ENCODE measurements at regions not wholly inside any gene's neighbourhood (a gene's known extent, or its start where the extent isn't known, plus 50 kb on each side); places are given as distances from the start of the nearest gene placed in this dataset.
"Not testable (repeated sequence)": the region's sequence is repeated elsewhere in the genome, so short reads cannot be mapped to it uniquely, and the experiment has no call there.

- H2AK9ac ChIP-seq (replicated peaks; ENCODE audit: low read depth, low read length, poor library complexity); intact Hi-C loops (cut with micrococcal nuclease); H3K9ac ChIP-seq (ENCODE audit: low read depth, low read length); H2BK15ac ChIP-seq (ENCODE audit: low read depth, low read length); CTCF ChIA-PET; H3K14ac ChIP-seq (replicated peaks; ENCODE audit: low read depth, low read length); H4K8ac ChIP-seq (ENCODE audit: low read depth in 2 of 2, low read length in 2 of 2); H3K18ac ChIP-seq (ENCODE audit: low read depth, low read length); H4K20me1 ChIP-seq (ENCODE audit: insufficient read depth, low read length); DNase-seq; H3K27ac ChIP-seq (ENCODE audit: insufficient read depth, low read length); H2AK5ac ChIP-seq (ENCODE audit: low read depth, low read length); H2BK20ac ChIP-seq (ENCODE audit: low read depth, low read length); ATAC-seq (ENCODE audit: low read depth); H4K91ac ChIP-seq (ENCODE audit: insufficient read depth, low read depth, low read length); H3K4me1 ChIP-seq (ENCODE audit: control insufficient read depth, insufficient read depth, low read length); H3K4ac ChIP-seq (ENCODE audit: low read depth, low read length); in situ Hi-C loops (cut with MboI; ENCODE audit: low sequenced_read_pairs); H4K5ac ChIP-seq (ENCODE audit: low read depth, low read length); H3K4me3 ChIP-seq (ENCODE audit: insufficient read depth, low read depth, low read length); H3K9me1 ChIP-seq (ENCODE audit: insufficient read depth, low read length); dilution Hi-C loops (cut with HindIII; ENCODE audit: low sequenced_read_pairs, unreplicated experiment); H3K36me3 ChIP-seq (ENCODE audit: control insufficient read depth, insufficient read depth, low read length); H3K27me3 ChIP-seq (ENCODE audit: control insufficient read depth, insufficient read depth, low read length); H3K4me2 ChIP-seq (ENCODE audit: low read depth, low read length); H3K56ac ChIP-seq (ENCODE audit: extremely low read depth, insufficient read depth, low read length); H3K23ac ChIP-seq (ENCODE audit: low read depth, low read length); H2BK120ac ChIP-seq (ENCODE audit: low read depth, low read length); H2AFZ ChIP-seq (replicated peaks; ENCODE audit: low read length, poor library complexity); H3K9me3 ChIP-seq (ENCODE audit: control insufficient read depth, insufficient read depth, low read length); H2BK5ac ChIP-seq (ENCODE audit: low read depth, low read length, poor library complexity, severe bottlenecking); POLR2A ChIA-PET (ENCODE audit: unreplicated experiment); H3K79me1 ChIP-seq (ENCODE audit: low read depth in 1 of 2, low read length in 2 of 2); BruUV-seq (replicated peaks): not testable (repeated sequence)
- 40% methylated on average over 1 of the region's 10 CpGs; no CpG with 5 or more reads in 1 of the 2 experiments for WGBS, 2 experiments (ENCODE audit: extremely low coverage in 2 of 2, insufficient read length in 1 of 2)
Observed at GRCh38 chr22:17283865-17284264, 64.6 kb upstream of the ADA2 start.

Measured in IMR-90 (cell line).